Caco-2 (cell line): ENCODE measurements at regions not wholly inside any gene's neighbourhood (a gene's known extent, or its start where the extent isn't known, plus 50 kb on each side); places are given as distances from the start of the nearest gene placed in this dataset.

Experiments
- BruUV-seq: library from RNA; stranded (reverse); fragments of 400-500 nt; replicated peaks from 2 replicates; lab custom pipeline; 2021; lab: Mats Ljungman, UMichigan
- CTCF ChIA-PET: fragments of 300-600 bp; sonication (Branson Sonifier 250); formaldehyde crosslinking; loops from one replicate; lab custom pipeline; 2022; ENCODE audit warnings: antibody characterized with exemption; lab: Charles Lee
- POLR2A ChIA-PET: fragments of 300-600 bp; sonication (Branson Sonifier 250); formaldehyde crosslinking; loops from one replicate; lab custom pipeline; 2022; ENCODE audit warnings: antibody characterized with exemption; lab: Charles Lee
- DNase-seq, 2 experiments: peaks; one replicate each; pipeline versions ENCODE4 v3.0.0 to v3.0.0-alpha.2; 2020 to 2022
- H3K27me3 ChIP-seq: replicated peaks from 2 replicates; pipeline ENCODE4 v1.6.0; 2011; ENCODE audit warnings: low read length; ENCODE audit not compliant: control insufficient read depth, insufficient read depth
- H3K36me3 ChIP-seq: 2 replicates; pipeline ENCODE4 v1.5.1; 2011; ENCODE audit warnings: low read length; ENCODE audit not compliant: control insufficient read depth, insufficient read depth
- H3K4me1 ChIP-seq: fragments of 250-450 bp; sonication (Bioruptor Pico); 2 replicates; pipeline ENCODE4 v1.5.1; 2020; ENCODE audit warnings: mild to moderate bottlenecking
- H3K4me3 ChIP-seq: 2 replicates; pipeline ENCODE4 v1.5.1; 2011; ENCODE audit warnings: low read depth, mild to moderate bottlenecking, control low read depth, low read length
- H3K9me3 ChIP-seq: fragments of 250-450 bp; sonication (Bioruptor Pico); 2 replicates; pipeline ENCODE4 v1.5.1; 2020; ENCODE audit warnings: mild to moderate bottlenecking, moderate library complexity
- H3K27ac Mint-ChIP-seq: one replicate; pipeline ENCODE4 v1.8.0; 2022; ENCODE audit warnings: mixed read lengths; ENCODE audit not compliant: unreplicated experiment
- H3K27me3 Mint-ChIP-seq: one replicate; pipeline ENCODE4 v1.8.0; 2022; ENCODE audit warnings: mixed read lengths; ENCODE audit not compliant: insufficient read depth, unreplicated experiment
- H3K36me3 Mint-ChIP-seq: one replicate; pipeline ENCODE4 v1.8.0; 2022; ENCODE audit warnings: mild to moderate bottlenecking, mixed read lengths; ENCODE audit not compliant: insufficient read depth, unreplicated experiment
- H3K4me1 Mint-ChIP-seq: one replicate; pipeline ENCODE4 v1.8.0; 2022; ENCODE audit warnings: low read depth, mixed read lengths; ENCODE audit not compliant: unreplicated experiment
- H3K4me3 Mint-ChIP-seq: one replicate; pipeline ENCODE4 v1.8.0; 2022; ENCODE audit warnings: mild to moderate bottlenecking, moderate library complexity, mixed read lengths; ENCODE audit not compliant: unreplicated experiment
- H3K9me3 Mint-ChIP-seq: one replicate; pipeline ENCODE4 v1.8.0; 2022; ENCODE audit warnings: mixed read lengths; ENCODE audit not compliant: unreplicated experiment
- intact Hi-C: fragments of 100-400 bp; cut with micrococcal nuclease; formaldehyde crosslinking; loops from one replicate; pipeline ENCODE4 v1.10.0; 2022; ENCODE audit not compliant: unreplicated experiment
- TF ChIP-seq, protein P1 (sequence below), 2 experiments: fragments of 200-600 bp in 1 of 2; IDR thresholded peaks; 1 replicate in 1 of 2; 2 replicates in 1 of 2; pipeline versions ENCODE4 v1.5.1 to v1.8.0; 2011 to 2022; ENCODE audit warnings: antibody characterized with exemption in 1 of 2, control low read depth in 1 of 2, inconsistent platforms in 1 of 2, low read depth in 1 of 2, low read length in 1 of 2, mild to moderate bottlenecking in 1 of 2, moderate library complexity in 1 of 2; ENCODE audit not compliant: insufficient read depth in 1 of 2, severe bottlenecking in 1 of 2, unreplicated experiment in 1 of 2

DNA sequence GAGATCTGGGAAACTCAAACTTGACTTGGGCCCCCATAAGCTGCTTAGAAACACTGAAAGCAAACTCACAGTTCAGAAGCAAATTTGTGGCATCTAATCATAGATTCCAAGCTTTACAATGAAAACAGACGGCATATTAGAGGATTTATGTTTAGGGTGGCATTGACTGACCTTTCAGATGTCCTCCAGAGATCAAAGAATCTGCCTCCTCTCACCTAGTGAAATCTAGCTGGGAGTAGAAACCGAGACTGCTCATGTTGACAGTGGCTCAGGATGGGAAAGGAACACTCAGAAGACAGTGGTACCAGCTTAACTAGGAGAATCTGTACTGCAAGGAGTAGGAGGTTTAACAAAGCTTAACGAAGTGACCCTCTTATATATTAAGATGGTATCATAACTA lies 345.0 kb downstream of the GXYLT1 start:
- ChIA-PET CTCF (no interaction called here), POLR2A (no interaction called here)
- Histone ChIP-seq H3K9me3 (no peaks in the 10 kb centered on the region; the same call in 1 of the 2 replicates), H3K4me3 (no peak overlapping the region), H3K27me3 (no peaks in the 10 kb centered on the region), H3K4me1 (no peaks in the 10 kb centered on the region), H3K36me3 (no peaks in the 10 kb centered on the region)
- H3K27ac Mint-ChIP-seq = no peak overlapping the region
- no peak overlapping the region for H3K4me3 Mint-ChIP-seq
- intact Hi-C loops = no loop called here
- H3K36me3 Mint-ChIP-seq = no peaks in the 10 kb centered on the region
- TF ChIP-seq, protein P1, sequence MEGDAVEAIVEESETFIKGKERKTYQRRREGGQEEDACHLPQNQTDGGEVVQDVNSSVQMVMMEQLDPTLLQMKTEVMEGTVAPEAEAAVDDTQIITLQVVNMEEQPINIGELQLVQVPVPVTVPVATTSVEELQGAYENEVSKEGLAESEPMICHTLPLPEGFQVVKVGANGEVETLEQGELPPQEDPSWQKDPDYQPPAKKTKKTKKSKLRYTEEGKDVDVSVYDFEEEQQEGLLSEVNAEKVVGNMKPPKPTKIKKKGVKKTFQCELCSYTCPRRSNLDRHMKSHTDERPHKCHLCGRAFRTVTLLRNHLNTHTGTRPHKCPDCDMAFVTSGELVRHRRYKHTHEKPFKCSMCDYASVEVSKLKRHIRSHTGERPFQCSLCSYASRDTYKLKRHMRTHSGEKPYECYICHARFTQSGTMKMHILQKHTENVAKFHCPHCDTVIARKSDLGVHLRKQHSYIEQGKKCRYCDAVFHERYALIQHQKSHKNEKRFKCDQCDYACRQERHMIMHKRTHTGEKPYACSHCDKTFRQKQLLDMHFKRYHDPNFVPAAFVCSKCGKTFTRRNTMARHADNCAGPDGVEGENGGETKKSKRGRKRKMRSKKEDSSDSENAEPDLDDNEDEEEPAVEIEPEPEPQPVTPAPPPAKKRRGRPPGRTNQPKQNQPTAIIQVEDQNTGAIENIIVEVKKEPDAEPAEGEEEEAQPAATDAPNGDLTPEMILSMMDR (IDR thresholded peaks at IDR 0.05; ENCODE audit: insufficient read depth in 1 of 2, low read depth in 1 of 2, low read length in 1 of 2, severe bottlenecking in 1 of 2, unreplicated experiment in 1 of 2) = no peak
- peaks cover 2% of the 10 kb centered on the region for H3K27me3 Mint-ChIP-seq
- H3K4me1 Mint-ChIP-seq = no peaks in the 10 kb centered on the region
- no peaks in the 10 kb centered on the region for H3K9me3 Mint-ChIP-seq
- no TSS peak for BruUV-seq
- DNase-seq = no peak

DNA sequence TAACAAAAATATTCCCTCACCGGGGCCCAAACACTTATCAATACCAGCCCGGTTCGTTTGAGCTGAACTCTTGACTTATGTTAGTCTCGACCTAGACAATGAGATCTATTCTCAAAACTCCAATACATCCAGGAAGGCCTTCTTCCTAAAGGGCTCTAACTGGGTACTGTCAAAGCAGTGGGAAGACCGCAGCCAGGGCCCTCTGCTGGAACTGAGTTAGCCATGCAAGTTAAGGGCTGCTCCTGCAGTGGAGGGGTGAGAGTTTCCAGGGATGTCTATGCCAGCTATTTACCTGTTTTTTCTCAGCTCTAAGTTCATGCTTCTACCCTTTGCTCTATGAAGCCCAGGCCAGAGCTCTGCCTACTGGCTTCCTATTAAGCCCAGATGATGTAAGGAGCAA lies 348.8 kb downstream of the GXYLT1 start:
- TF ChIP-seq, protein P1 (IDR thresholded peaks at IDR 0.05; ENCODE audit: insufficient read depth in 1 of 2, low read depth in 1 of 2, low read length in 1 of 2, severe bottlenecking in 1 of 2, unreplicated experiment in 1 of 2) = peak in 1 of 2 experiments; percentile 37
- CTCF ChIA-PET = no interaction called here
- H3K27ac Mint-ChIP-seq = no peak overlapping the region

DNA sequence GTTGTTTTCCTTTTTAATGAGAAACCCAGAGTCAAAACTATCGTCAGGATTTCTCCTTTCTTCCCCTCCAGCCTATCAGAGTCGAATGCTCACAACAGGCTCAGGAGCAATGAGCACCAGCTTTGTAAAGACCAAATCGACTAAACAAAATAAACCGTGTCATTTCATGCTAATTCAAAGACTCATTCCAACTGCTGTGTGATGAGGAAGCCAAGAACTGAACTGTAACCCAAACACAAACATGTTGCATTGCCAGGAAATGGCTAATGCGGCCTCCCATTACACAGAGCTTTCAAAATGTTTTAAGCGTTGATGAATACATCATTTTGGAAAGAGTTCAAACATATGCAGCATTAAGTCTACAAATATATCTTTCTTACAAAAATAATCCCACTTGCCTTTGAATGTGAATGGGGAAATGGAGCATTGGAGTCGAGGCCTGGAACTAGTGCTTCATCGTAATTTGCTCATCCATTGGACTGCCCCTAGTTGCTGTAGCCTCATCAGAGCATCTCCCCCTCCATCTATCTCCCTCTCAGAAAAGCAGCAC lies 349.5 kb downstream of the GXYLT1 start:
- Histone ChIP-seq H3K4me3 (no peak overlapping the region), H3K9me3 (peaks cover 4% of the 10 kb centered on the region; the same call in 1 of the 2 replicates), H3K36me3 (no peaks in the 10 kb centered on the region), H3K4me1 (no peaks in the 10 kb centered on the region), H3K27me3 (no peaks in the 10 kb centered on the region)
- ChIA-PET CTCF (no interaction called here), POLR2A (no interaction called here)
- no peaks in the 10 kb centered on the region for H3K27me3 Mint-ChIP-seq
- no TSS peak for BruUV-seq
- H3K4me3 Mint-ChIP-seq = no peak overlapping the region
- H3K9me3 Mint-ChIP-seq = peaks cover 9% of the 10 kb centered on the region
- H3K4me1 Mint-ChIP-seq = no peaks in the 10 kb centered on the region
- DNase-seq = no peak
- TF ChIP-seq, protein P1 (IDR thresholded peaks at IDR 0.05; ENCODE audit: insufficient read depth in 1 of 2, low read depth in 1 of 2, low read length in 1 of 2, severe bottlenecking in 1 of 2, unreplicated experiment in 1 of 2) = no peak
- intact Hi-C loops = no loop called here
- H3K36me3 Mint-ChIP-seq = no peaks in the 10 kb centered on the region
- H3K27ac Mint-ChIP-seq = no peak overlapping the region

More for the DNA sequence above, 348.8 kb downstream of the GXYLT1 start:
- Histone ChIP-seq H3K4me1 (no peaks in the 10 kb centered on the region), H3K9me3 (no peaks in the 10 kb centered on the region; the same call in 1 of the 2 replicates), H3K36me3 (no peaks in the 10 kb centered on the region), H3K27me3 (no peaks in the 10 kb centered on the region), H3K4me3 (no peak overlapping the region)
- peak in 1 of 2 experiments; percentile 15 for DNase-seq
- BruUV-seq = no TSS peak
- Mint-ChIP-seq H3K4me1 (no peaks in the 10 kb centered on the region), H3K9me3 (peaks cover 9% of the 10 kb centered on the region), H3K4me3 (no peak overlapping the region), H3K27me3 (no peaks in the 10 kb centered on the region), H3K36me3 (no peaks in the 10 kb centered on the region)
- POLR2A ChIA-PET = no interaction called here
- intact Hi-C loops = no loop called here
